Stomach (tissue), 8 donors: ENCODE measurements at regions not wholly inside any gene's neighbourhood (a gene's known extent, or its start where the extent isn't known, plus 50 kb on each side); places are given as distances from the start of the nearest gene placed in this dataset.

ENCODE experiments used
- DNase-seq, 2 donors: peaks; one replicate each; pipeline versions ENCODE4 v3.0.0 to v3.0.0-alpha.2; 2013 to 2019
- H3K27ac ChIP-seq, 5 donors: fragments of 200-600 bp in 4 of 5; sonication (generic) in 4 of 5; one replicate each; pipeline ENCODE4 v1.5.1; 2013 to 2019; ENCODE audit warnings: mild to moderate bottlenecking in 1 of 5, moderate library complexity in 1 of 5
- H3K27me3 ChIP-seq, 3 donors: fragments of 200-600 bp; sonication (generic); one replicate each; pipeline ENCODE4 v1.5.1; 2017 to 2019; ENCODE audit warnings: mixed run types in 1 of 3
- H3K36me3 ChIP-seq, 4 donors: fragments of 200-600 bp; sonication (generic); 1 replicate in 3 of 4; 2 replicates in 1 of 4; pipeline ENCODE4 v1.5.1; 2016 to 2019
- H3K4me1 ChIP-seq, 4 donors: fragments of 200-600 bp; sonication (generic); one replicate each; pipeline ENCODE4 v1.5.1; 2016 to 2019
- H3K4me3 ChIP-seq, 4 donors: fragments of 200-600 bp; sonication (generic) in 3 of 4; one replicate each; pipeline ENCODE4 v1.5.1; 2016 to 2019; ENCODE audit warnings: mild to moderate bottlenecking in 1 of 4
- H3K9me3 ChIP-seq, 4 donors: fragments of 200-600 bp; sonication (generic); one replicate each; pipeline ENCODE4 v1.5.1; 2016 to 2019
- EP300 ChIP-seq: sonication (generic); formaldehyde crosslinking; IDR thresholded peaks from one replicate; pipeline ENCODE4 v1.6.1; 2017; ENCODE audit warnings: antibody characterized with exemption
- POLR2A ChIP-seq, 4 donors: fragments of 450-650 bp; IDR thresholded peaks; one replicate each; pipeline ENCODE4 v1.6.1; 2016; ENCODE audit warnings: antibody characterized with exemption in 4 of 4, control low read depth in 2 of 4, mild to moderate bottlenecking in 1 of 4, moderate library complexity in 1 of 4
- POLR2AphosphoS5 ChIP-seq, 3 donors: sonication (generic); formaldehyde crosslinking; IDR thresholded peaks; one replicate each; pipeline ENCODE4 v1.6.1; 2016; ENCODE audit warnings: antibody characterized with exemption in 3 of 3
- WGBS, 5 donors: extraction: QIAGEN DNeasy Blood & Tissue Kit in 3 of 5; methylation state at CpG; one replicate each; pipeline versions ENCODE4 v1.1.5 to v1.1.7; 2013 to 2018; 5-methylcytosine and 5-hydroxymethylcytosine counted together
- intact Hi-C: fragments of 100-400 bp; cut with DNase I; formaldehyde crosslinking; loops from one replicate; pipeline ENCODE4 v1.15.1; 2023; ENCODE audit warnings: low total_unique reads
- TF ChIP-seq, protein P1 (sequence below), 7 experiments: fragments of 450-650 bp in 4 of 7; fragments of 200-600 bp in 3 of 7; sonication (generic) in 3 of 7; IDR thresholded peaks; one replicate each; pipeline ENCODE4 v1.5.1; 2016 to 2019; ENCODE audit warnings: antibody characterized with exemption in 7 of 7, control low read depth in 2 of 7, mild to moderate bottlenecking in 1 of 7
- donor health status: healthy with polysubstance abuse.
- donor health status: Bipolar disorder and iron deficiency.
- donor health status: healthy.

DNA sequence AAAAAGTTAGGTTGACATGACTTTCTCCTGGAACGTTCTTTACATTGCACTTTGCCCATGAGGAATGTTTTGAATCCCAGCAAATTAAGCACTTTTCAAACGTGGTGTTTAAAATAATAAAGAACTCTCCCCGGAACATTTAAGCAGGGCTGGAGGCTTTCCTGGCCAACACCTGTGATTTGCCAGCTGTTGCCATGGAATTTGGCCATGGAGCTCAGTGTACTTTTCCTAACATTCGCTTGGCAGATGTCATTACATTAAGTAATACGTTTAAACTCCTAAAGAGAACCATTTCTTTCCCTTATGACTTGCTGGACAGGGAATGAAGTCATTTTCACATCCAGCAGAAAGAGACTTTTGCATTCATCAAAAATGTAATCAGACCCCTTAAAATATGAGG, 146.1 kb downstream of the GAS1 start:
- Histone ChIP-seq H3K36me3 (no peaks in the 10 kb centered on the region), H3K9me3 (no peaks in the 10 kb centered on the region), H3K27me3 (no peaks in the 10 kb centered on the region), H3K4me1 (peaks cover 0 to 16% (median 4%) of the 10 kb centered on the region in 4 donors), H3K4me3 (no peak overlapping the region), H3K27ac (no peak overlapping the region)
- WGBS, 5 donors: 19 to 40% (median 22%) methylated on average over 5 of the region's 5 CpGs
- intact Hi-C loops: no loop called here
- peak in 1 of 2 donors; percentile 65 for DNase-seq
- TF ChIP-seq POLR2AphosphoS5 (IDR thresholded peaks at IDR 0.05) (no peak), EP300 (no peak), POLR2A (IDR thresholded peaks at IDR 0.05) (no peak)
- TF ChIP-seq, protein P1, sequence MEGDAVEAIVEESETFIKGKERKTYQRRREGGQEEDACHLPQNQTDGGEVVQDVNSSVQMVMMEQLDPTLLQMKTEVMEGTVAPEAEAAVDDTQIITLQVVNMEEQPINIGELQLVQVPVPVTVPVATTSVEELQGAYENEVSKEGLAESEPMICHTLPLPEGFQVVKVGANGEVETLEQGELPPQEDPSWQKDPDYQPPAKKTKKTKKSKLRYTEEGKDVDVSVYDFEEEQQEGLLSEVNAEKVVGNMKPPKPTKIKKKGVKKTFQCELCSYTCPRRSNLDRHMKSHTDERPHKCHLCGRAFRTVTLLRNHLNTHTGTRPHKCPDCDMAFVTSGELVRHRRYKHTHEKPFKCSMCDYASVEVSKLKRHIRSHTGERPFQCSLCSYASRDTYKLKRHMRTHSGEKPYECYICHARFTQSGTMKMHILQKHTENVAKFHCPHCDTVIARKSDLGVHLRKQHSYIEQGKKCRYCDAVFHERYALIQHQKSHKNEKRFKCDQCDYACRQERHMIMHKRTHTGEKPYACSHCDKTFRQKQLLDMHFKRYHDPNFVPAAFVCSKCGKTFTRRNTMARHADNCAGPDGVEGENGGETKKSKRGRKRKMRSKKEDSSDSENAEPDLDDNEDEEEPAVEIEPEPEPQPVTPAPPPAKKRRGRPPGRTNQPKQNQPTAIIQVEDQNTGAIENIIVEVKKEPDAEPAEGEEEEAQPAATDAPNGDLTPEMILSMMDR (IDR thresholded peaks at IDR 0.05): no peak

DNA sequence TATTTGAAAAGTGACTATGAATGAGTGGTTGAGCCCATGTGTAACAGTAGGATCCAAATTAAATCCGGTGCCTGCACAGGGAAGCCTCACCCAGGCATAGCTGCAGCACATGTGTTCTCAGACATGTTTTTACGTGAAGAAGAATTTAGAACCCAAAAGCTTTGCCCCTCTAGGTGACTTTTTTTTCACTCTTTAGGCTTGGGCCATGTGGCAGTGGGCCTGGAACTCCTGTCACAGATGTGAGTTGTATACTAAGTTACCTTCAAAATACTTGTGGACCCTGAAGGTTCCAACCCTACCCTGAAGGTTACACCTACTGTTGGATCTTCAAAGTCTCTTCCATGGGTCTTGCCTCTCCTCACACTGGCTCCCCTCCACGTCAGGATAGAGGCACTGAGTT, 146.6 kb downstream of the GAS1 start:
- H3K9me3 ChIP-seq: no peaks in the 10 kb centered on the region
- H3K4me3 ChIP-seq: no peak overlapping the region
- DNase-seq: no peak
- peaks cover 0 to 22% (median 6%) of the 10 kb centered on the region in 4 donors for H3K4me1 ChIP-seq
- 76 to 93% (median 88%) methylated on average over 3 of the region's 3 CpGs for whole genome bisulfite sequencing, 5 donors
- intact Hi-C loops: no loop called here
- TF ChIP-seq POLR2AphosphoS5 (IDR thresholded peaks at IDR 0.05) (no peak), EP300 (no peak), POLR2A (IDR thresholded peaks at IDR 0.05) (no peak)
- TF ChIP-seq, protein P1 (IDR thresholded peaks at IDR 0.05): no peak
- no peaks in the 10 kb centered on the region for H3K36me3 ChIP-seq
- no peaks in the 10 kb centered on the region for H3K27me3 ChIP-seq
- H3K27ac ChIP-seq: no peak overlapping the region

DNA sequence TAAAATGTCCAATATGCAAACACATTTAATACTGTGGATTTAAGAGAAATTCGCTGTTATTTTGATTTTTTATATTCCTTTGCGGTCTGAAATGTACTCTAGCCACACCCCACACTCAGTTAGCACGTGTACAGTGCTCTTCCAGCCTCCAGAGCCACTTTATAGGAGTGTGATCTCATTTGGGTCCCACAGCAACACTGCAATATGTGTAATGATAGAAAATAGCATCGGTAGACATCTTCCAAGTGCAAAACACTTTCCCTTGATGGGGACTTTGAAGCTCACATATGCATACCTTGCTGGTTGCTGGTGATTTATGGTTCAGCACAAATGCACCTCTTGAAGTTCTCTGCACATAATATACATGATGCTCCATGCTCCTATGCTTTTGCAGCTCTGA, 148.3 kb downstream of the GAS1 start:
- peaks cover 0 to 39% (median 14%) of the 10 kb centered on the region in 4 donors for H3K4me1 ChIP-seq
- TF ChIP-seq POLR2A (IDR thresholded peaks at IDR 0.05): no peak
- no peak for TF ChIP-seq EP300
- no peak for TF ChIP-seq POLR2AphosphoS5 (IDR thresholded peaks at IDR 0.05)
- TF ChIP-seq, protein P1 (IDR thresholded peaks at IDR 0.05): no peak
- intact Hi-C loops: no loop called here
- H3K4me3 ChIP-seq: no peak overlapping the region
- H3K36me3 ChIP-seq: no peaks in the 10 kb centered on the region
- H3K9me3 ChIP-seq: no peaks in the 10 kb centered on the region
- no peak for DNase-seq
- H3K27ac ChIP-seq: no peak overlapping the region
- WGBS, 5 donors: 76 to 80% (median 78%) methylated on average over 4 of the region's 4 CpGs
- H3K27me3 ChIP-seq: no peaks in the 10 kb centered on the region

GRCh38 chr9:86796666-86797065, 150.6 kb downstream of the GAS1 start:
- H3K4me3 ChIP-seq: no peak overlapping the region
- no peak for TF ChIP-seq POLR2AphosphoS5 (IDR thresholded peaks at IDR 0.05)
- TF ChIP-seq EP300: no peak
- TF ChIP-seq, protein P1 (IDR thresholded peaks at IDR 0.05): no peak
- no peak for TF ChIP-seq POLR2A (IDR thresholded peaks at IDR 0.05)
- H3K27me3 ChIP-seq: no peaks in the 10 kb centered on the region
- H3K4me1 ChIP-seq: peaks cover 0 to 39% (median 14%) of the 10 kb centered on the region in 4 donors
- no peak for DNase-seq
- intact Hi-C loops: no loop called here
- 85 to 96% (median 93%) methylated on average over 2 of the region's 2 CpGs for WGBS, 5 donors
- H3K36me3 ChIP-seq: no peaks in the 10 kb centered on the region
- H3K27ac ChIP-seq: no peak overlapping the region
- no peaks in the 10 kb centered on the region for H3K9me3 ChIP-seq
